NCI-H2196 treated with DMSO at 0.1 percent for 48 hours (cell line): ENCODE measurements at regions not wholly inside any gene's neighbourhood (a gene's known extent, or its start where the extent isn't known, plus 50 kb on each side); places are given as distances from the start of the nearest gene placed in this dataset.
A peak's percentile ranks its signal among the peaks of the same experiment; 100 is the strongest.

Experiments used
- DNase-seq: peaks from one replicate; lab custom pipeline; 2025; ENCODE audit not compliant: unreplicated experiment; lab: John Stamatoyannopoulos, UW

GRCh38 chr7:32266932-32267475, 196.8 kb upstream of the PDE1C start:
- DNase-seq = no peak

GRCh38 chr7:32264702-32265284, 194.6 kb upstream of the PDE1C start:
- no peak for DNase-seq

DNA sequence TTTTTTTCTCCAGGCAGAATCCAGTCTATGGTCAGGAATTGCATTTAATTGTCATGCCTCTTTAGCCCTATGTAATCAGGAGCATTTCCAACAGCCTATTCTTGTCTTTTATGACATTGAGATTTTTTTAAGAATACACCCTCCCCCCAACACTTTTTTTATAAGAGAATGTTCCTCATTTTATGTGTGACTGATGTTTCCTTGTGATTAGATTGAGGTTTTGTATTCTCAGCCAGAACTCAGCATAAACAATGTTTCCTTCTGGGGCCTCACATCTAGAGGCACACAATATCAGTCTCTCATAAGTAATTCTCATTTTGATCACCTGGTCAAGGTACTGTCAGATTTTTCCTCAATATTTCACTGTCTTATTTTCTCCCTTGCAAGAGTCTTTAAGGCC, 193.4 kb upstream of the PDE1C start:
- DNase-seq = no peak

GRCh38 chr7:32262315-32262714, 192.1 kb upstream of the PDE1C start:
- no peak for DNase-seq

DNA sequence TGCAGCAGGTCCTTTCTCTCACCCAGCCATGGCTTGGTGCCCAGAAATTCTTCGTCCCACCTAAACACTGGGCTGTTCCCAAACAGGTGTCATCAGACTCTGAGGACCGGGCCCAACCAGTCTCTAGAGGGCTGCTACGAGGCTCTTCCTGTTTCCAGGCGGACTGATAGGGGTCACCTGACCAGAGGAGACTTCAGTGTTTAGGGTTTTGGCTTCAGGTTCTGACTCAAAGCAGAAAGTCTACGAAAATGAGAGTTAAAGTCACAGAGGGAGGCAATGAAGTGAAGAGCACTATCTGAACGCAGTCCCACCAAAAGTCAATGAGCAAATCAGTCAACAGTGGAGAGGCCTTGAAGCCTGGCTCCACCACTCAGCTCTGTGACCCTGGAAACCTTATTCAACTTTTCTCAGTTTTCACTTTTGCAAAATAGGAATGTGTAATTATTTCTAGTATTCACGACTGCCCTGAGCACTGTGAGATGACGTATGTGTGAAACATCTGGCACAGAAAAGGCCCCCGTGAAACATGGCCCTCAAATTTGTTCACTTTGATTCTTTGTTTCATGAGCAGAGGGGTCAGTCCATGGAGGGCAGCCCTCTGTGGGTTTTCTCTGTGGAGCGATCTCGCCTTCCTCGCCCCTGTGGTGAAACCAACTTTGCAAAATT, 189.9 kb upstream of the PDE1C start:
- peak; percentile 39 for DNase-seq

- no peak for DNase-seq
Observed at GRCh38 chr7:32258265-32258664, 188.1 kb upstream of the PDE1C start.

GRCh38 chr7:32257621-32258020, 187.4 kb upstream of the PDE1C start:
- DNase-seq = no peak

DNA sequence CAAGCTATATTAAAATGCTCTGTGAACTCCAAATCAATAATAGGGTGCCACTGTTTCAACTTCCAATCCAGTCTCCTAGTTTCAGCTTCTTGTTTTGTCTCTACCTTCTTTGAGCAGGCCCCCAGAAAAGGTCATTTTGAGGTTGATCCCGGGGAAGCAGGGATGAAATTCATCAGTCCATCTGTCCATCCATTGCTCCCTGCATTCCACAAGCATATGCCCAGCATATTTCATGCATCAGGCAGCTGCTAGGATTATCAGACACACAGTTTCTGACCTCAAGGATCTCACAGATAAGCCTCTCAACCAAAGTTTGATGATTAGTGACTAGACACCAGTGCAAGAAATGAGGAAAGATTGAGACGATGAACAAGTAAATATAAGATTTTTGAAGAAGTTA, 186.6 kb upstream of the PDE1C start:
- no peak for DNase-seq

DNA sequence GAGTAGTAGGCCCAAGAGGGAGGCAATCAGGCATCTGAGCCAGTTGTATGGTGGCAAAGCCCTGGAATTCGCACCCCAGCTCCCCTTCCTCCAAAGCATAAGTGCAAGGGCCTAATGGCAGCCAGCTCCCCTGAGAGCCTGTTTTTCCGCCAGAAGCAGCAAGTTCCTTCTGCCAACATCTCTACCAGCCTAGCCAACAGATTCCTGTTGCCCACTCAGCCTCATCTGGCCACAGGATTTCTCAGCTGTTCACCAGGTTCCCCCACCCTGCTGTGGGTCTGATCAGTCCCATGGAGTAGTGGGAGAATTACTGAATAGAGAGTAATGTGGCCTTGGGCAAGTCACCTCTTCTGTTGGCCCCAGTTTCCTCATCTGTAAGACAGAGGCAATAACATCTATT, 186.2 kb upstream of the PDE1C start:
- DNase-seq = no peak

GRCh38 chr7:32255036-32255435, 184.8 kb upstream of the PDE1C start:
- no peak for DNase-seq

- DNase-seq = no peak
Observed at GRCh38 chr7:32253299-32253698, 183.1 kb upstream of the PDE1C start.

GRCh38 chr7:32251659-32252058, 181.5 kb upstream of the PDE1C start:
- no peak for DNase-seq

DNA sequence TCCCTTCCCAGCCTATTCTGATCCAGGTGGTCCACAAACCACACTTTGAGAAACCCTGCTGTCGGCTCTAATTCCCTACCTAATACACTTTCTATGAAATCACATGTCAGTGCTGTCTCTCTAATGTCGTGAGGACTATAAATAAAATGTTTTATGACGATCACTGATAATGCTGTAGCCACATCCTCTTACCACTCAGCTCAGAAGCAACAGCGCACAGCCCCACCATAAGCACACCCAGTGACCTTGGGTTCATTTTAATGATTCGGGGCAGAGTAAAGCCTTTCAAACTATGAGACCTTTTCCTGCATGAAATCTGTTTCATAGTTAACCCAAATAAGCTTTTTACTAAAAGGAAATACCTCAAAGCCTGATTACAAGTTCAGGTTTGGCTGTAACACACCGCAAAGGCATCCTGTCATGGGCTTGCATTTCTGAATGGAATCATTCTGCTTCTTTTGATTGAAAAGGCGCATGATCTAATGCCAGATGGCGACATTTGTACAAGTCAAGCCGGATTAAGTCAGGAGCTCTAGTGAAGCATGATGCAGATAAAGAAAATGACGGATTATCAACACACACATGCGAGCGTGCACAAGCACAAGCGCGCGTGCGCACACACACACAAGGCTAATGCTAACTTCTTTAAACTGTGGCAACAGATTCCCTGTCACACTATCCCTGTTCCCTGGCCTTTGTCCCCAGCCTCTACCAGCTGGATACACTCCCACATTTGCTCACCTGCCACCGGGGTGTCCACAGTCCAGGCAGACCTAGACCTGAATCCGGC, 180.5 kb upstream of the PDE1C start:
- no peak for DNase-seq

- DNase-seq = no peak
Observed at GRCh38 chr7:32250003-32250402, 179.8 kb upstream of the PDE1C start.

DNA sequence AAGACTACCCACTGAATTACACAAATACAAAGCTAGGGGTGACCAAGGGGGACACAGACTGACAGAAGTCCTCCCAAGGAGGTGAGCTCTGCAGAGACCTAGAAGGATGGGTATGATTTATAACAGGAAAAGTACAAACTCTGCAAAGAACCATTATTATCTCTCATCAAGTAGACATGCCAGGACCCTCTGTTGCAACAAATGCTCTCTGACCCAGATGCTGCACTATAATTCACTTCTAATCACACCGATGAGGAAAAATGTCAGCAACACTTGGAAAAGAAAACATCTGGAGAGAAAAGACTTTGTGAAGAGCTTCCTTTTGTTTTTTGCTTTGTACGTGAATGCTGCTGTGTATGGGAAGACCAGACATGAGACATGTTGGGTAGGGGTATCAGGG, 178.3 kb upstream of the PDE1C start:
- no peak for DNase-seq

- no peak for DNase-seq
Observed at GRCh38 chr7:32244806-32245345, 174.7 kb upstream of the PDE1C start.

- no peak for DNase-seq
Observed at GRCh38 chr7:32243687-32244290, 173.6 kb upstream of the PDE1C start.

DNA sequence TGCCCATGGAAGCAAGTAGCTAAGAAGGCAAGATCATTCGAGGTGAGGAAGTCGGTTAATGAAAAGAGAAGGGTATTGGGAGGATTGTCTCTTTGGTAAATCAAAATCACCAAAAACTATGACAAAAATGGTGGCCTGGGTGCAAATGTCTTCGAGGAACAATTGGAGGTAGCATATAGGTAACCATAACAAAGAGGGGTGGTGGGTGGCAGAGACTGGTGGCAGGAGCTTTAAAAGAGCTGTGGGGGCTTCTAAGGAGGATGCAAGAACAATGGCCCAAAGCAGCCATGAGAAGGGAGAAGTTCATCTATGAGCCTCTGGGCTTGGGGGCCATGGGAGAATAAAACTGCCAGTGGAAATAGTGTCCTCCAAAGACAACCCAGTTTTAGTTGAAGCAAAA, 172.2 kb upstream of the PDE1C start:
- DNase-seq = no peak

DNA sequence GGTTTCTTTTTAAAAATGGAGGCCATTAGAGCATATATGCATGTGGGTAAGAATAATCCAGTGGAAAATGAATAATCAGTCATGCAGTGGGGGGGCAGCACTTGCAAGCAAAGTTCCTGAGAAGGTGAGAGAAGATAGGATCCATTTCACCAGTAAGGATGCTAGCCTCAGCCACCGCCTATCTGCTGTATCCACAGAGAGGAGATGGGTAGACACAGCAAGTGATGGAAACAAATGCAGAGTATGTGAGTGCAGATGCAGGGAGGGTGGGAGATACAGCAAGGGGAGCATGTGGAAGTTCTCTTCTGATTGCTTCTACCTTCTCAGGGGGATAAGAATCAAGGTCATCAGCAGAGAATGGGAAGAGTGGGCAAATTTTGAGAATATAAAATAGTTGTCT, 171.4 kb upstream of the PDE1C start:
- no peak for DNase-seq

DNA sequence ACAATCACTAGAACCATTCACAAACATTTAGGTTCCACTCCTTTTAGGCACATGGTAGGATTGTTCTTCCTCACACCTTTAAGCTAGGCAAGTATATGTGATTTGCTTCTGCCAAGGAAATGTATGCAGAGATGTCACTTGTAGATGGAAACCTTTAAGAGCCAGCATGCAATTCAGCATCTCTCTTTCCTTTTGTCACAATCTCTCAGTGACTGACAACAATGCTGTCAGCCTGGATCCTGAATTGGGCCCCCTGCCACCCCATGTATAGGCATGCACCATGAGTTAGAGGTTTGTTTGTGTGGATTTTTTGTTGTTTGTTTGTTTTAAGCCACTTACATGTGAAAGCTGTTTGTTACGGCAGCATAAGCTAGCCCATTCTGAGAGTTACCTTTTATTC, 169.6 kb upstream of the PDE1C start:
- DNase-seq = no peak

- no peak for DNase-seq
Observed at GRCh38 chr7:32228601-32229000, 158.4 kb upstream of the PDE1C start.
